ENCODE measurements at regions not wholly inside any gene's neighbourhood (a gene's known extent, or its start where the extent isn't known, plus 50 kb on each side); places are given as distances from the start of the nearest gene placed in this dataset.
A peak's percentile ranks its signal among the peaks of the same experiment; 100 is the strongest.
"Not testable (repeated sequence)": the region's sequence is repeated elsewhere in the genome, so short reads cannot be mapped to it uniquely, and the experiment has no call there.

- no peak for DNase-seq (ENCODE audit: low spot score)
Measured at GRCh38 chr1:9465640-9466039, 73.6 kb upstream of the SLC25A33 start.

- no peak for DNase-seq (ENCODE audit: low spot score)
Measured at GRCh38 chr1:9466780-9467758, 72.2 kb upstream of the SLC25A33 start.

GRCh38 chr1:9469882-9470281 is 69.4 kb upstream of the SLC25A33 start:
- not testable (repeated sequence) for DNase-seq (ENCODE audit: low spot score)

- DNase-seq (ENCODE audit: low spot score): no peak
Measured at GRCh38 chr1:9471679-9472078, 67.6 kb upstream of the SLC25A33 start.

GRCh38 chr1:9472386-9473031 is 66.8 kb upstream of the SLC25A33 start:
- no peak for DNase-seq (ENCODE audit: low spot score)

- peak; percentile 63 for DNase-seq (ENCODE audit: low spot score)
Measured at GRCh38 chr1:9473032-9473807, 66.0 kb upstream of the SLC25A33 start.

GRCh38 chr1:9475061-9475627 is 64.1 kb upstream of the SLC25A33 start:
- no peak for DNase-seq (ENCODE audit: low spot score)

- DNase-seq (ENCODE audit: low spot score): peak; percentile 14
Measured at GRCh38 chr1:9476790-9477463, 62.3 kb upstream of the SLC25A33 start.

GRCh38 chr1:9477535-9477934 is 61.7 kb upstream of the SLC25A33 start:
- no peak for DNase-seq (ENCODE audit: low spot score)

- DNase-seq (ENCODE audit: low spot score): no peak
Measured at GRCh38 chr1:9478021-9478420, 61.2 kb upstream of the SLC25A33 start.

GRCh38 chr1:9481048-9481447 is 58.2 kb upstream of the SLC25A33 start:
- no peak for DNase-seq (ENCODE audit: low spot score)

- DNase-seq (ENCODE audit: low spot score): no peak
Measured at GRCh38 chr1:9482403-9482802, 56.9 kb upstream of the SLC25A33 start.

- DNase-seq (ENCODE audit: low spot score): no peak
Measured at GRCh38 chr1:9482816-9483572, 56.3 kb upstream of the SLC25A33 start.

- no peak for DNase-seq (ENCODE audit: low spot score)
Measured at GRCh38 chr1:9486466-9487140, 52.7 kb upstream of the SLC25A33 start.
